Activated CD4-positive, alpha-beta T cell treated with anti-CD3 and anti-CD28 coated beads, Interleukin-2, Interleukin-6, amounts not matched to agents 100 ng/mL and 50 ng/mL, durations not matched to agents 16 hours and 8 hours (primary cell): ENCODE measurements at regions not wholly inside any gene's neighbourhood (a gene's known extent, or its start where the extent isn't known, plus 50 kb on each side); places are given as distances from the start of the nearest gene placed in this dataset.
"Not testable (repeated sequence)": the region's sequence is repeated elsewhere in the genome, so short reads cannot be mapped to it uniquely, and the experiment has no call there.

Experiments used
- DNase-seq: peaks from one replicate; pipeline ENCODE4 v3.0.0-alpha.2; 2020

- DNase-seq = no peak
Measured at GRCh38 chr2:111252436-111252835, 131.7 kb downstream of the BCL2L11 start.

DNA sequence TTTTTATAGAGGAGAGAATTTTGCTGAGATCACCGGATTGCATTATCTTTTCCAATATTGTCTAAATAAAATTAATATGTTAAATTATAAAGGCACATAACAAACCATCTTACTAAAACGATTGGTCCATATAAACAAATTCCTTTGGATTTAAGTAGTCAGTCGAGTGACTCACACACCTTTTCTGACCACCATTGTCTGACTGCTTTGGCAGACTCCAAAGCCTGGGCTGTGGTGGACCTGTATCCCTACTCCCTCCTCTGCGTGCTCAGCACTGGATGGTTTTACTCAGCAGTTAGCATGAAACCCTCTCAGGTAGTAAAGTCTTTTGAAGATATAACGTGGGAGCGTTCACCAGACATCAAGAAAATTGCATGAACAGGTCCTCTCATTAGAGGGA, 134.2 kb downstream of the BCL2L11 start:
- not testable (repeated sequence) for DNase-seq

DNA sequence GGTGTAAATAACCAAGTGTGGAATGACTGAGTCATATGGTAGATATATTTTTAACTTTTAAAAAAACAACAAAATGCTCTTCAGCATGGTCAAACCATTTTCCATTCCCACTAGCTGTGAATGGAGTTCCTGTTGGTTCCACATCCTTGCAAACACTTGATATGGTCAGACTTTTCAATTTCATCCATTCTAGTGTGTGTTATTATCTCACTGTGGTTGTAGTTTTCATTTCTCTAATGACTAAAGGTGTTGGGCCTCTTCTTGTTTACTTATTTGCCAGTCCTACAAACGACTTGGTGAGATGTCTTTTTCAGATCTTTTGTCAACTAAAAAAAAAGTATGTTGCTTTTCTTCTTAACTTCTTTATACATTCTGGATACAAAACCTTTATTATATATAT, 135.9 kb downstream of the BCL2L11 start:
- DNase-seq = not testable (repeated sequence)

- DNase-seq = not testable (repeated sequence)
Measured at GRCh38 chr2:111257607-111258006, 136.9 kb downstream of the BCL2L11 start.

- DNase-seq = not testable (repeated sequence)
Measured at GRCh38 chr2:111258318-111258717, 137.6 kb downstream of the BCL2L11 start.

- not testable (repeated sequence) for DNase-seq
Measured at GRCh38 chr2:111262627-111263379, 142.1 kb downstream of the BCL2L11 start.

DNA sequence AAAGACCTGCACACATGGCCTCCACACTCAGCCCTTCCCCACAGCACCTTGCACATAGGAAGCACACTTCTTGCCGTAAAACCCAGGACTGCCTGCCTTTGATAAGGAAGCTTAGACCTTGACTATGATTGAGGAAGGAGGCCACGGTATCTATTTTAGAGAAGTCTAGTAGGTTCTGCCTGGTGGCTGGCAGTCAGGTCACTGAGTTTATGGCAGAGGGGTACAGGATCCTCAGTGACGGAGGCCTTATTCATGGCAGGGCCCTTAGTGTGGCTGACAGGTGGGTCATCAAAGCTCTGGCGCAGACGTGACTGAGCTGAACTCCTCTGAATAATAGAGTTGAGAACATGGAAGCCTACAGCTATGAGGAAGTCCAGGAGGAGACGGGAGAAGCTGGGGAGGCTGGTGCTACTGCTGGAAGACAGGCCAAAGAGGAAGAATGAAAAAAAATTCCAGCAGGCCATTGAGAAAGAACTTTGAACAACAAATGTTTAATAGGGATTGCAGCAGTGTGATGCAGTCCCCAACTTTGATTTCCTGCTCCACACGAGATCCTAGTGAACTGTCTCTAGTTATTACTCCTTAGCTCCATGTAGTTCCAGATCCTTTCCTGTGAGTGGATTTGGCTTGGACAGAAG, 142.8 kb downstream of the BCL2L11 start:
- not testable (repeated sequence) for DNase-seq

DNA sequence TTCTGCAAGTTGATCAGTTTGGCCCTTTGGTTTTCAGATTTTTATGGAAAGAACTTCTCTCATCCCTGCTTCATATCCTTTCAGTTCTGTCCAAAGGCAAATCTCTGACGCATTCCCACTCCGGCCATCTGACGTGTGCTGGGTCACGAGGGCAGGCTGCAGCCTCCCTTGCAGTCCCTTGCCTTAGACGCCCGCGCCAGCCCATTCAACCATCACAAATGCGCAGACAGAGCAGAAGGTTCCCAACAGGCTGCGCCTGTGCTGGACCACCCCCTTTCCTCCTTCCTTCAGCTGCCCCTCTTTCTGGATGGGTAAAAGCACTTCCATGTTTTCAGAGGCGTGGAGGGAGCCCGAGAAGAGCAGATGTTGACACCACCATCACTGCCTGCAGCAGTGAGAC, 144.2 kb downstream of the BCL2L11 start:
- not testable (repeated sequence) for DNase-seq

GRCh38 chr2:111266556-111266955, 145.8 kb downstream of the BCL2L11 start:
- not testable (repeated sequence) for DNase-seq

DNA sequence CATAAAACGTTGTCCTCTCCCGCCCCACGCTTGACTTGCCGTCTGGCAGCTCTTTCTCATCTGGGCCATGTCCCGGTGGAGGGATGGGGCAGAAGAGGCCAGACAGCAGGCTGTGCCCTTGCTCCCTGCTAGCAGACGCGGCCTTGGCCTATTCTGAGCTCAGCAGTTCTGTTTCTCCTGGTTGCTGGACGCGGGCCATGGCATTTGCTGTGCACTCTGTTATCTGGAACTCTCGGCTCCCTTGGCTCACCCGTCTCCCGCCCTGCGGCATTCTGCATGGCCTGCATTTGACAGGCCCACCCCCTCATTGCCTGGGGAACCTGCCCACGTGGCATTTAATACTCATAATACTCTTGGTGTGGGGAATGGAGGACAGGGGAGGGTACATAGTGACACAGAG, 146.3 kb downstream of the BCL2L11 start:
- not testable (repeated sequence) for DNase-seq

DNA sequence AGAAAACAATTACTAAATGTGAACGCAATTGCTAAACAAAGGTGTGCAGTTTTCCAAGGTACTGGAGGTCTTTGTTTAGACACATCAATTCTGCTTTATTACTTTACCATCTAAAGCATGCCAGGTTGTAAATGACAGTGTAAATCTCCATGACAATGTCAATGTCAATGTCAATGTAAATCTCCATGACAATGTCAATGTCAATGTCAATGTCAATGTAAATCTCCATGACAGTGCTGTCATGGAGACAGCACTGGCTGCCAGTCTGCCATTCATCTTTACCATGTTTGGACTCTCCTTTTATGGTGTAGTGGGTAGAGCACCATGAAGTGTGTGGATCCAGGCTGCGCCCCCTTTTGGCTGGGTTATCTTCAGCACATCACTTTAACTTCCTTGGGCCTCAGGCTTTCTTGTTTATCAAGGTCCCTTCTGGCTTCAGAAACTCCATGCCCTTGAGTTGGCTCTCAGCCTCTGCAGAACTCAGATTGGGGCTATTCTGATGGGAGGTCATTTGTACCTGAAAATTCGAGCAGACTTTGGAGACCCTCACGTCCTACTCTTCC, 149.1 kb downstream of the BCL2L11 start:
- DNase-seq = not testable (repeated sequence)

DNA sequence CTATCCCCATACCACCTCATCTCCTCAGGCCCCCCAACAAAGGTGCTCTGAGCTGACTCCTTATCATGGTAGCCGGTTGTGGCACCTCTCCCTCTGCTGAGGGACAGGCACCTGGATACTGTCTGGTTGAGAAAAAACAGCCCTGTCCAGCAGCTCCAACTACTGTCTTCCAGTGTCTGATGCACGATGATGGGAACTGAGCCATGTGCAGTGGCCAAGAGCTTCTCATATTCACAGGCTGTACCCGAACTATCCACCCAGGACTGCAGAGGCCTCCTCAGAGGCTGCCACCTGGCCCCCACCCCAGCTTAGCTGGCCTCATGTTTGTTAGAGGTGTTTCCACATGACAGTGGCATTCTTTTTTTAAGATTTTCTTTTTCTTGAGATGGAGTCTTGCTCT, 149.9 kb downstream of the BCL2L11 start:
- DNase-seq = not testable (repeated sequence)

- not testable (repeated sequence) for DNase-seq
Measured at GRCh38 chr2:111271647-111272304, 151.1 kb downstream of the BCL2L11 start.

- DNase-seq = not testable (repeated sequence)
Measured at GRCh38 chr2:111273007-111273406, 152.3 kb downstream of the BCL2L11 start.

DNA sequence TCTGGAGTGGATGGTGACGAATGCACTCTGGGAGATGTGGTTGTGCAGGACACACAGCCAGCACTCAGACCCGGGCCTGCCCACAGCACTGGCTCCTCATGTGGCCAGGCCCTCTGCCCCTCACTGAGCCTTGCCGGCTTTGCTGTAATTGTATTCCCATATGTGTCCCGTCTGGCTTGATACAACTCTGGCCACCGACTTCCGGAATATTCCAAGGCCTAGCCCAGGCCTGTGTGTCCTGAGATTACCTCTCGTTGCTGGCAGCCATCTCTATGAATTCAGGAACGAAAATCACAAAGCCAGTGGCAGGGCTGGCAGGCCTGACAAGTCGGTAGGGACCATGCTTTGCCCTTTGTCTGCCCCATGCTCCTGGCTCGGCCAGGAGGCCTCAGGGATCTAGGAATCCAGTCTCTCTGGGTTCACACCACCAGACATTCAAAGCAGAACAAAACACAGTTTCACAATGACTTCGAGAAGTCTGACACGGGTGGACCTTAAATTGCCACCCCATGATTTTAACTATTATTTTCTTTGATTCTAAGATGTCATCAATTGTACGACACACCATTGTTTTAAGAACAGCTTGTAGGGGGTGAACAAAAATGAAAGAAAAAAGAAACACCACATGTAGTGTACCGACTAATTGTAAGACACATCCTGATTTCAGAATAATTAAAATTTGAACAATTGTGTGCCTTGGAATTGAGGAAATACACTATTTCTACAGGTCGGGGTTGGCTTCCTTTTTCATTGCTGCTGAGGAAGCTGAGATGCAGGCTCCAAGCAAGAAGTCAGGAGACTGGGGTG, 154.5 kb downstream of the BCL2L11 start:
- DNase-seq = not testable (repeated sequence)

- not testable (repeated sequence) for DNase-seq
Measured at GRCh38 chr2:111275854-111276171, 155.1 kb downstream of the BCL2L11 start.

DNA sequence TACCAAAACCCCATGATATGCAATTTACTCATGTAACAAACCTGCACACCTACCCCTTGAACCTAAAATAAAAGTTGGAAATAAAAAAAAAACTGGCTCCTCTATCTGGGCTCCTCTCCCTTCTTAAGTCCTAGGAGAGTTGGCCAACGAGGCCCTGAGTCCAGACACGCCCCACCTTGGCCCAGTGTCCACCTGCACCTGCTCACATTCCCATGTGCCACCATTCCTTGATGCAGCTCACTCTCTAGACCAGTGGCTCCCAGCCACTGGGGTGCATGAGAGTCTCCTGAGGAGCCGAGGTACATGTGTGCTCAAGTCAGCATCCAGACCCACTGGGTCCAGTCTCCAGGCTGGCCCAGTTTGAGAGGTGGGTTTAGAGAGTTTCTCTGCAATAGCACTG, 157.4 kb downstream of the BCL2L11 start:
- not testable (repeated sequence) for DNase-seq

DNA sequence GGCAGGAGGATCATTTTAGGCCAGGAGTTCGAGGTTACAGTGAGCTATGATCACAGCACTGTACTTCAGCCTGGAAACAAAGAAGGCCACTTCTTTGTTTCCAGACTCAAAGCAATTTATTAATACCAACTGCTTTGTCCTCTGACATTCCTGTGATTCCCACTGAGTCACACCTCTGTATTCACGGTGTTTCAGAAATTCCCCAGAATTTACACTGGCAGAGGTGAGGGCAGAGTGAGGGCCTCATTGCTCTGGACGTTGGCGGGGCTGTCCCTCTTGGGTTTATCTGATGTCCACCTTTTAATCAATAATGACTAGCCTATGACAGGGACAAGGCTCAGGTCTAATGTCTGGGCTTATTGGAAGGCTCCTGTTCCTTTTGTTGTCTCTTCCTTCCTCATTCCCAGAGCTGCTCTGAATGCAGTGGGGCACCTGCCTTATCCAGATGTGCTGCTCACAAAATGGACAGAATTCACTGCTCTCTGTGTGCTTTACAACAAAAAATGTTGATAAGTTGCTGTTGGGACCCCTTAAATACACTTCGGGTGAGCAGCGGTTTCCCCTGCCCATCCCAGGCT, 160.1 kb downstream of the BCL2L11 start:
- DNase-seq = not testable (repeated sequence)

DNA sequence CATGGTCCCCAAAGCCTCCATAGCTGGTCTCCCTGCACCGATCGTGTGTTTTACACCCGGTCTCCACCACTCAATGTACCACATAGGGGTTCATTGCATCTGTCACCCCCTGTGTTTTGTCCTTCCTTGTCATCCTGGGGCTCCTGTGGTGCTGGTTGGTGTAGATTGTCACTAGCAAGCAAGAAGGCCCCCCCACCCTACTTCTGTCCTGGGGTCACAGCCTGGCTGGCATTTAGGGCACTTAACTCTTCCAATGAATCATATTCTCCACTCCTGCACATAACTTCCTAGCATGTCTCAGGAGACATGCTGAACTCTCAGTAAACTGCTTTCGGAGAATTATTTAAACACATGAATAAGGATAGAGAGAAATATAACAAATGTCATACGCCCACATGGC, 161.4 kb downstream of the BCL2L11 start:
- DNase-seq = not testable (repeated sequence)

DNA sequence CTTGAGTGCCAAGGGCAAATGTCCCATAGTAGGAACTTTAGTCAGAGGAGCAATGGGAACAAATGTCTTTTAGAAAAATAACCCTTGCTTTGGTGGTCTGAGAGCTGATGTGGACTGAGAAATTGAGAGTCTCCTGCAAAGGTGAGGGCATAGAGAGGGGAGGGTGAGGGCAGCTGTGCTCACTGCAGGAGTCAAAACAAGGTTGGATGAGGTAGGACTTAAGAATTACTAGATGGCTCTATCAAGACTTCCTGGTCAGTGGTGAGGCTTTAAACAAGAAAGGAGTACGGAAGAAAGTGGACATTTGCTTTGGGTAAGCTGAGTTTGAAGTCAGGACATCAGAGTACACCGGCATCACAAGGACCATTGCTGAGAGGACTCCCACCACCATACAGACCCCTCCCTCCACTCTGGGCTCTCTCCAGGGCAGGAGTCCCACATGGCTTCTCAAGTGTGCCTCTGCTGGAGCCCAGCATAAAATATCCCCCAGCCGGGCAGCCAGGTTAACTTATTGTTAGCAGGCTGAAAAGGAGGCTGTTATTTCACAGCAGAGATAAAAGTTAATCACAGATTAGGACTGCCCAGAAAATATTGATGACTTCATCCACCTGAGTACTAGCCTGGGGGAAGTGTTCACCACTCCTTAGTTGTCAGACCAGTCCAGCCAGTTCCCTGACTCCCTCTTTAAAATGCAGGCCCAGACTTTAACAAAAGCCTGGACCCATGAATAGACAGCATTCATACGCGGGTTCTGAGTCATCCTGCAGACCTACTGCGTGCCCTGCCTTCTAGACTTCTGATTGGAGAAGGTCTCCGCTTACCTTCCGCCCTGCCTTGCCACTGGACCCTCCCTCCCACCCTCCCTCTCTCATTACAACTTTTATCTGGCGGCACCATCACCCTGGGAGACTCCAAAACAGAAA, 167.2 kb downstream of the BCL2L11 start:
- not testable (repeated sequence) for DNase-seq

DNA sequence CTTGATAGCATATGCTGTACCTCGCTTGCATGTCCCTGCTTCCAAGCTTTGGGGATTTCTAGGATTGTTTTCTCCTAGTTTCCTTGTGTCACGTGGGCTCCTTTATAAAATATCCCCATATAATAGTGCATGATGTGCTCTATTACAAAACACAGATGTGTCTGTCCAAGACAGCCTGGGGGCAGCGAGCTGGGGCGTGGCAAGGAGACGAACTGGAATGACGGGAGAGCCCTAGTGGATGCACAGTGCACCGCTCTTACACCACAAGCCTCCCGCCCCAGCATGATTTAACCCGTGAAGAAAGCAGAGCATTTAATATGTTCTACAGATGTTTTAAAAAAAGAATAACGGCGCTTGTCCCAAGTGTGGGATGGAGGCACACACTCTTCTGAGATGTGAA, 169.7 kb downstream of the BCL2L11 start:
- DNase-seq = not testable (repeated sequence)
